ENCODE measurements at regions not wholly inside any gene's neighbourhood (a gene's known extent, or its start where the extent isn't known, plus 50 kb on each side); places are given as distances from the start of the nearest gene placed in this dataset.
"Not testable (repeated sequence)": the region's sequence is repeated elsewhere in the genome, so short reads cannot be mapped to it uniquely, and the experiment has no call there.

DNA sequence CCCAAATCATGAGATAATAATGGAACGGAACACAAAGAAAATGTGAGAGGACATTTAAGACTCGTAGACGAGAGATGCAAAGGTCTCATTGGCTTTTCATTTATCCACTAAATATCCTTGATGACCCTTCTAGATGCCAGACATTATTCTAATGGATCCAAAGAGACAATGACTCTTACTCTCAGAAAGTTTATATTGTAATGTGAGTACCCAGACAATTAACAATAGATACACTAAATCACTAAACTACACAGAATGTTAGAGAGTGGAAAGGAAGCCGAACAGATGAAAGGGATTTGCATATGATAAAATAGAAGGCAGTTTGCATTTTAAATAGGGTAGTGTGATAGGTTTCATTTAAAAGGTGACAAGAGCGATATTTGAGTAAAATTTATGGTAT, 973.3 kb downstream of the TAF11L14 start:
- DNase-seq = no peak

DNA sequence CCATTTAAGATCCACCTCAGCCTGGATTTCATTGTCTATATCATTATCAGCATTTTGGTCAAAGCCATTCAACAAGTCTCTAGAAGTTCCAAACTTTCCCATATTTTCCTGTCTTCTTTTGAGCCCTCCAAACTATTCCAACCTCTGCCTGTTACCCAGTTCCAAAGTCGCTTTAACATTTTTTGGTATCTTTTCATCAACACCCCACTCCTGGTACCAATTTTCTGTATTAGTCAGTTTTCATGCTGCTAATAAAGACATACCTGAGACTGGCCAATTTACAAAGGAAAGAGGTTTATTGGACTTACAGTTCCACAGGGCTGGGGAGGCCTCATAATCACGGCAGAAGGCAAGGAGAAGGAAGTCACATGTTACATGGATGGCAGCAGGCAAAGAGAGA, 982.9 kb downstream of the TAF11L14 start:
- not testable (repeated sequence) for DNase-seq

DNA sequence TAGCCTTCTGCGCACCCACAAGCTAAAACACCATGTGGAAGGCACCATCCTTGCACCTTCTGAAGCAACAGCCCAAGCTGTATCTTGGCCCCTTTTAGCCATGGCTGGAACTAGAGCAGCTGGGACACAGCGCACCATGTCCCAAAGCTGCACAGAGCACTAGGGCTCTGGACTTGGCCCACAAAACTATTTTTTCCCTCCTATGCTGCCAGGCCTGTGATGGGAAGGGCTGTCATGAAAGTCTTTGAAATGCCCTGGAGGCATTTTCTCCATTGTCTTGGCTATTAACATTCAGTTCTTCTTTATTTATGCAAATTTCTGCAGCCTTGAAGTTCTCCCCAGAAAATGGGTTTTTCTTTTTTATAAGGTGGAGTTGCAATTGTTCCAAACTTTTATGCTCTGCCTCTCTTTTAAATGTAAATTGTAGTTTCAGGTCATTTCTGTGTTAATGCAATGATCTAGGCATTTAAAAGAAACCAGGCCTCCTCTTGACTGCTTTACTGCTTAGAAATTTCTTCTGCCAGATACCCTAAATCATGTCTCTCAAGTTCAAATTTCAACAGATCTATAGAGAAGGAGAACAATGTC, 996.3 kb downstream of the TAF11L14 start:
- no peak for DNase-seq

DNA sequence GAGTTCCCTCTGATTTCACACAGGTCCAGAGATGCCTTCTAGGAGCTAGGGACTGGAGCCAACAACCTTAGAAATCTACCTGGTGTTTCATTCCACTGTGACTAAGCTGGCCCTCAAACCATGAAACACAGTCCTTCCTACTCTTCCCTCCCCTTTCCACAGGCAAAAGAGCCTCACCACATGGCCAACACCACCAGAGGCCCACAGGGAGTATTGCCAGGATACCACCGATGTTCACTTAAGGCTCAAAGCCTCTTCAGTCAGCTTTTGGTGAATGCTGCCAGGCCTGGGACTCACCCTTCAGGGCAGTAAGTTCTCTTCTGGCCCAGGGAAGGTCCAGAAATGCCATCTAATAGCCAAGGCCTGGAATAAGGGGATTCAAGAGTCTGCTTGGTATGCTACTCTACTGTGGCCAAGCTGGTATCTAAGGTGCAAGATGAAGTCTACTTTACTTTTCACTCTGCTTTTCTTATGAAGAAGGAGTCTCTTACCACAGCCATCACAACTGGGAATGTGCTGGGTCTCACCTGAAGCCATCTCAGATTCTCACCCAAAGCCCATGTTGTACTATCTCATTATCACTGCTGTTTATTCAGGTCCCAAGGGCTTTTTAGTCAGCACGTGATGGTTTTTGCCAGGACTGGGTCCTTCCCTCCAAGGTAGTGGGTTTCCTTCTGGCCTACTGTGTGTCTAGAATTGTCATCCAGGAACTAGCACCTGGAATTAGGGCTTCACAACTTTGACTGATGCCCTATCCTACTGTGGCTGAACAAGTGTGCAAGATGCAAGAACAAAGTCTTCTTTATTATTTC, 1018.4 kb downstream of the TAF11L14 start:
- no peak for DNase-seq

DNA sequence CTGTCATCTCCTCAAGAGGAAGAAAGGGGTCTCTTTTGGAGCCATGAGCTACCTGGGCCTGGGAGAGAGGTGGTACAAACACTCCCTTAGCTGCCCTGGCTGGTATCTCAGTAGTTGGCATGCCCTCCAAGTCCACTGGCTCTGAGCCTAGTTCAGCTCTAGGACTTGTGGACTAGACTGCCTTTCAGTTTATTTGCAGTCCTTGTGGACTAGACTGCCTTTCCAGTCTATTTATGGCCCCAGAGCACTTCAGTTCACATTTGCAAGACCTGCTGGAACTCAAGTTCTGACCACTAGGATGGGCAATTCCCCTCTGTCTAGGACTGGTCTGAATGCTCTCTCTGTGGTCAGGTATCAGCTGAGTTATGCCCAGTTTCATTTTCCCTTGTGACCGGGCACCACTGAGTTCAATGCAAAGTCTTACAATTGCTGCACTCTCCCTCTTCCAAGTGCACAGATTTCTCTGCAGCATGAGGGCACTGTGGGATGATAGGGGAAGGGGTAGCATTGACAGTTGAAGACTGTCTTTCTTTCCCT, 1019.0 kb downstream of the TAF11L14 start:
- DNase-seq = no peak

DNA sequence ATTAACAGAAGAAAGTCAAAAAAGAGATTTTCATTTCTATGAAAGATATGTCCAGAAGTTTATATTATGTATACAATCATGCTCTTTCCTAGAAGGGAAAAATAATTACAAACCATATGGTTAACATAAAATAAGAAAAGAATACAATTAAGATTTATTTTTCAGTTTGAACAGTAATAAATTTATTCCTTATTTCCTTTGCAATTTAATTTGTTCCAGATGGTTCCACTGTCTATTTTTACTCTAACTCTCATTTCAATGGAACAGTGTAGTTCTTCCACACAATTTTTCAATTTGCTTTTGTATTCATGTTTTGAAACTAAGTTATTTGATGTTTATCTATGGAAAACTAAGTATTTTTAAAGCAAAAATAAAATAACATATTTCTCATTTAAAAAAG, 1026.3 kb downstream of the TAF11L14 start:
- no peak for DNase-seq

- DNase-seq = no peak
Observed at GRCh38 chr5:18662231-18662630, 1028.0 kb downstream of the TAF11L14 start.

DNA sequence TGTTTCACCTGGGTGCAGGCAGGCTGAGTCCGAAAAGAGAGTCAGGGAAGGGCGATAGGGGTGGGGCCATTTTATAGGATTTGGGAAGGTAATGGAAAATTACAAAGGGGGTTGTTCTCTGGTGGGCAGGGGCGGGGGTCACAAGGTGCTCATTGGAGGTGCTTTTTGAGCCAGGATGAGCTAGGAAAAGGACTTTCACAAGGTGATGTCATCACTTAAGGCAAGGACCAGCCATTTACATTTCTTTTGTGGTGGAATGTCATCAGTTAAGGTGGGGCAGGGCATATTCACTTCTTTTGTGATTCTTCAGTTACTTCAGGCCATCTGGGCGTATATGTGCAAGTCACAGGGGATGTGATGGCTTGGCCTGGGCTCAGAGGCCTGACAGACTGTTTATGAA, 1040.0 kb downstream of the TAF11L14 start:
- DNase-seq = not testable (repeated sequence)

GRCh38 chr5:18675041-18675440, 1040.8 kb downstream of the TAF11L14 start:
- DNase-seq = no peak

DNA sequence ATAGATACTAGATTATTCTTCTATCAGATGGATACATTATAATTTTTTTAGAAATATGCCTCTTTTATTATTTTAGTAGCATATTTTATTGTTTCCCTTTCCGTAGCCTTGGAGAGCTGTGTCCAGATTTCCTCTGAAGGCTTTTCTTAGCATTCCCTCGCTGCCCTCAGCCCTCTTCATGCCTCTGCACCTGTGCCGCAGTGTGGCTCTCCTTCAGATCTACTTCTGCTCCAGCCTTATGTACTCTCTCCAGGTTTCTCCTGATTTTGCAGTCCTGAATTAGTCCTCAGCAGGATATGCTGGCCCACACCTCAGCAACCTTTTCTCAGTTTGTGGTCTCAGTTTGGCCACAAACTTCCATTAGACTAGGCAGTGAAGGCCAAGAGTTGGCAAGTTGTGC, 1052.0 kb downstream of the TAF11L14 start:
- DNase-seq = no peak

DNA sequence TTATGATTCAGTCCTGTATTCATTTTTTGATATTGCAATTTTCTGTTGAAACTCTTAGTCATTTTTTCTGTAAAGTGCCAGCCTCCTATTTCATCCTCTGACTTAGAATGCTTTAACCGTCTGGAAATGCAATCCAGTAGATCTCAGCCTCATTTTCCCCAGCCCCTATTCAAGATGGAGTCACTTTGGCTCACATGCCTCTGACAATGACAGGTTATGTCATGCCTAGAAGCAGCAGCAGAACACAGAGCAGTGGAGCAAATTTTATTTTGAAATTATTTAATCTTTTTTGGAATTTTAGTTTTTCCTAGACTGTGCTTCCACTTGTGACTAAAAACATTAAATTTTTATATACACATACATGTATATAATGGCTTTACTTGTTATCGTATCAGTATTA, 1053.2 kb downstream of the TAF11L14 start:
- no peak for DNase-seq

DNA sequence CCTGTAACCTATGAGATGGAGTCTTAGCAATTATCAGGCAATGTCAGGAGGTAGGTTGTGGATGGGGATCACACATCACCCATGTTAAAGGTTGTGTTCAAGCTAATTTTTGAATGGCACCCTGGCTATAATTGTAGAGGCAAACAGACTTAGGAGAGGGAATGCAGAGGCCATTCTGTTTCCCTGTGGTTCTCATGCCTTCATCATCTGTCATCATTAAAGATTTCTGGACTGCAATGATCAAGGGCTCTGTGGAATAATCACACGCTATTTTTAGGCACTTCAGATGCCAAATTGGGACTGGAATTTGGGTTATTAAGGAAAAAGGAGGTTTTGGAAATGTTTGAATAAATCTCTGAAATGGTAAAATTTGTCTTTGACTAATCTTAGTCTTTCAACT, 1065.4 kb downstream of the TAF11L14 start:
- DNase-seq = no peak

- no peak for DNase-seq
Observed at GRCh38 chr5:18702821-18703220, 1068.6 kb downstream of the TAF11L14 start.

GRCh38 chr5:18712936-18713485, 1078.8 kb downstream of the TAF11L14 start:
- DNase-seq = no peak

DNA sequence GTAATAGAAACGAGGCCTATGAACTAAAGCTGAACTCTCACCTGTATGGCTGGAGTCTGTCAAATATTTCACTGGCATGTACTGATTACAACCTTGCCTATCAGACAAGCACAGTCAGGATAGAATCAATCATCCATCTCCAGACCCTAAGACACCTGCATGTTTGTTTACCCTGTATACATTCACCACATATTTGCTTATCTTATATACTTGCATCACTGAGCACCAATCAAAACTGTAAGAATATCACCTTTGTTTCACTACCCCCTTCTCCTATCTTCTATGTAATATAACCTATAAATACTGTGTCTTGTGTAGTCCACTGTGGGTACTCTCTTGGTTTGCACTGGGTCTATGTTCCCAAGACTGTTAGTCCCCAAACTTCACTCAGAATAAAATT, 1085.7 kb downstream of the TAF11L14 start:
- DNase-seq = no peak

- no peak for DNase-seq
Observed at GRCh38 chr5:18732556-18733479, 1098.6 kb downstream of the TAF11L14 start.

- DNase-seq = no peak
Observed at GRCh38 chr5:18736051-18736398, 1101.8 kb downstream of the TAF11L14 start.

GRCh38 chr5:18736736-18737135, 1102.5 kb downstream of the TAF11L14 start:
- not testable (repeated sequence) for DNase-seq

- DNase-seq = no peak
Observed at GRCh38 chr5:18740301-18740700, 1106.0 kb downstream of the TAF11L14 start.

- no peak for DNase-seq
Observed at GRCh38 chr5:18742830-18743229, 1108.6 kb downstream of the TAF11L14 start.

DNA sequence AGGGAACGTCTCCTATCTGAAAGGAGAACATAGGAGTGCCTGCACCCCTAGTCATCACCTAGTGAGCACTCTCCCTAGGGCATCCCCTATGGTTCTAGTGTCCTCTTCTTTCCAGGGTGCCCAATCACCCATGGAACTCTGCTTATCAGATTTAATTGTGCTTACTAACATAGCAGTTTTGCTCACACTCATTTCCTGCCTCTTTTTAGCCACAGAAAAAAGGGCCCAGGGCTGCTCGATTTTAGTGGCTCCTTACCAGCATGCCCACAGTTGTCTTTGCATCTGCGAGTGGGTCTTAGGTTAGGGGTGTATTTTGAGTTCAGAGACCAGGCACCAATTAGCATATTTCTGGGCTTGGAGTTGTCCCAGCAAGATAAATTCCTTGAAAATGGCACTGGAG, 1110.2 kb downstream of the TAF11L14 start:
- no peak for DNase-seq

GRCh38 chr5:18745042-18745987, 1111.1 kb downstream of the TAF11L14 start:
- DNase-seq = no peak

Measured in activated T-cell treated with anti-CD3 and anti-CD28 coated beads for 4 hours (primary cell).